OCI-LY7 (cell line): ENCODE measurements at regions not wholly inside any gene's neighbourhood (a gene's known extent, or its start where the extent isn't known, plus 50 kb on each side); places are given as distances from the start of the nearest gene placed in this dataset.

Source experiments
- BruUV-seq: library from RNA; stranded (reverse); fragments of 400-500 nt; replicated peaks from 2 replicates; lab custom pipeline; 2021; lab: Mats Ljungman, UMichigan
- CTCF ChIA-PET: fragments of 300-600 bp; sonication (Branson Sonifier 250); formaldehyde crosslinking; loops from one replicate; lab custom pipeline; 2022; ENCODE audit warnings: antibody characterized with exemption; ENCODE audit not compliant: unreplicated experiment; lab: Charles Lee
- POLR2A ChIA-PET: fragments of 300-600 bp; sonication (Branson Sonifier 250); formaldehyde crosslinking; loops from one replicate; lab custom pipeline; 2022; ENCODE audit warnings: antibody characterized with exemption; lab: Charles Lee
- DNase-seq: peaks from one replicate; pipeline ENCODE4 v3.0.0-alpha.2; 2015; ENCODE audit warnings: low spot score
- H2AFZ ChIP-seq: fragments of 200-600 bp; sonication (generic), shearing (Covaris generic); 2 replicates; pipeline ENCODE4 v1.6.1; 2014; ENCODE audit warnings: mild to moderate bottlenecking, antibody characterized with exemption, low read length, moderate library complexity
- H3K27ac ChIP-seq: fragments of 200-600 bp; sonication (generic); 2 replicates; pipeline ENCODE4 v1.5.1; 2014; ENCODE audit warnings: mixed run types, low read depth, mild to moderate bottlenecking, moderate library complexity, low read length, inconsistent platforms; ENCODE audit not compliant: poor library complexity, severe bottlenecking
- H3K36me3 ChIP-seq: fragments of 200-600 bp; sonication (generic); 2 replicates; pipeline ENCODE4 v1.6.1; 2014; ENCODE audit warnings: mild to moderate bottlenecking, antibody characterized with exemption, low read length, moderate library complexity, mixed read lengths; ENCODE audit not compliant: insufficient read depth
- H3K4me1 ChIP-seq: fragments of 200-600 bp; sonication (generic); 2 replicates; pipeline ENCODE4 v1.5.1; 2014; ENCODE audit warnings: mild to moderate bottlenecking, low read length; ENCODE audit not compliant: insufficient read depth, poor library complexity, severe bottlenecking
- H3K4me2 ChIP-seq: fragments of 200-600 bp; sonication (generic); 2 replicates; pipeline ENCODE4 v1.6.1; 2014; ENCODE audit warnings: mild to moderate bottlenecking, low read length
- H3K4me3 ChIP-seq: fragments of 200-600 bp; sonication (generic); 2 replicates; pipeline ENCODE4 v1.5.1; 2014; ENCODE audit warnings: mild to moderate bottlenecking, low read depth, low read length; ENCODE audit not compliant: poor library complexity, severe bottlenecking
- H3K79me2 ChIP-seq: fragments of 200-600 bp; sonication (generic); 2 replicates; pipeline ENCODE4 v1.6.1; 2016; ENCODE audit warnings: low read depth, mild to moderate bottlenecking, low read length, moderate library complexity, mixed read lengths; ENCODE audit not compliant: insufficient read depth
- H3K9me2 ChIP-seq: fragments of 200-600 bp; sonication (generic); 2 replicates; pipeline ENCODE4 v1.6.1; 2016; ENCODE audit warnings: mild to moderate bottlenecking, low read length, mixed read lengths; ENCODE audit not compliant: insufficient read depth
- H3K9me3 ChIP-seq: fragments of 200-600 bp; sonication (generic); 2 replicates; pipeline ENCODE4 v1.6.1; 2014; ENCODE audit warnings: mild to moderate bottlenecking, mixed run types, low read length, mixed read lengths
- H4K20me1 ChIP-seq: fragments of 200-600 bp; sonication (generic); 2 replicates; pipeline ENCODE4 v1.6.1; 2014; ENCODE audit warnings: mild to moderate bottlenecking, antibody characterized with exemption, low read length, moderate library complexity, mixed read lengths; ENCODE audit not compliant: insufficient read depth
- CTCF ChIP-seq: fragments of 200-600 bp; sonication (generic); conservative IDR thresholded peaks from 2 replicates; pipeline ENCODE4 v1.5.1; 2014; ENCODE audit warnings: mild to moderate bottlenecking, antibody characterized with exemption, low read length, moderate library complexity, mixed read lengths
- EZH2phosphoT487 ChIP-seq: fragments of 200-600 bp; sonication (generic); IDR thresholded peaks from 2 replicates; pipeline ENCODE4 v1.6.1; 2018; ENCODE audit warnings: low read depth, borderline replicate concordance, mild to moderate bottlenecking, mixed run types, antibody characterized with exemption, low read length, moderate library complexity, mixed read lengths
- intact Hi-C: fragments of 100-400 bp; cut with micrococcal nuclease; formaldehyde crosslinking; loops from one replicate; pipeline ENCODE4 v1.10.0; 2022; ENCODE audit not compliant: unreplicated experiment

DNA sequence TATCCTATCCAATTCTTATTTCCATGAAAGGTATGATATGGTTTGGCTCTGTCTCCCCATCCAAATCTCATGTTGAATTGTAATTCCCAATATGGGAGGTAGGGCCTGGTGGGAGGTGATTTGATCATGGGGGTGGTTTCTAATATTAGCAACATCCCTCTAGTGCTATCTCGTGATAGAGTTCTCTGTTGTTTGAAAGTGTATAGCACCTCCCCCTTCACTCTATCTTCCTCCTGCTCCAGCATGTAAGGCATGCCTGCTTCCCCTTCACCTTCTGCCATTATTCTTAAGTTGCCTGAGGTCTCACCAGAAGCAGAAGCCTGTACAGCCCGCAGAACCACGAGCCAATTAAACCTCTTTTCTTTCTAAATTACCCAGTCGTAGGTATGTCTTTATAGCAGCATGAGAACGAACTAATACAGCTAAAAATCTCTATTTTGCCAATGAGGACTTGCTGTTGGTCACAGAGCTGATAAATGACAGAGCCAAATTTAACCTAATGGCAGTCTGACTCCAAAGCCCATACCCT lies 247.2 kb downstream of the HNRNPD start:
- H4K20me1 ChIP-seq: no peaks in the 10 kb centered on the region
- H3K36me3 ChIP-seq: no peaks in the 10 kb centered on the region
- no peaks in the 10 kb centered on the region for H3K9me2 ChIP-seq
- H3K4me3 ChIP-seq: no peak overlapping the region
- H3K4me1 ChIP-seq: no peaks in the 10 kb centered on the region
- POLR2A ChIA-PET: no interaction called here
- no peak overlapping the region for H2AFZ ChIP-seq
- no peaks in the 10 kb centered on the region for H3K79me2 ChIP-seq
- H3K4me2 ChIP-seq: no peak overlapping the region
- intact Hi-C loops: no loop called here
- DNase-seq: no peak
- CTCF ChIA-PET: no interaction called here
- H3K9me3 ChIP-seq: no peaks in the 10 kb centered on the region
- no peak for TF ChIP-seq CTCF
- no peak for TF ChIP-seq EZH2phosphoT487
- H3K27ac ChIP-seq: no peak overlapping the region
- no TSS peak for BruUV-seq

DNA sequence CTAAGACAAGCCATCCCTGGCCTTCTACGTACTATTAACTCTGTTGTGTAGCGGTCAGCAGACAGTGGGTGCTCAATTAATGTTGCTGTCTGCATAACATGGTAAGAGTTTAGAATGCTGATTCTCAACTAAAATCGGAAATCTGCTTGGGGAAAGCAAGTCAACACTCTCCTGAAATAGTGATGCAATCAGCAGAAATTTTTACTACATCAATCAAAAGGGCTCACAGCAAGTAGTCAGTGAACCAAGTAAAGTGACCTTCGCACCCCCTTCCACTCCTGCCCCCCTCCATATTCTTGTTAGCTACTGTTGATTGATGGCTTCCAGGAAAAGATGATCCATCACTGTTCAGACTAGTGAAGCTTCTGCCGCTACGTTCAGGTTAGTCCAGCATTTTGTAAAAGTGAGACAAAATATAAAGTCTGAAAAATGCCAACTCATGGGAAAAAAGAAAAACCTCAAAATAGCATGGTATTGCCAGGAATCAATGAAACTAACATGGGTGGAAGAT lies 247.9 kb downstream of the HNRNPD start:
- intact Hi-C loops: no loop called here
- no peak for DNase-seq
- POLR2A ChIA-PET: no interaction called here
- BruUV-seq: no TSS peak
- no peak overlapping the region for H2AFZ ChIP-seq
- CTCF ChIA-PET: no interaction called here
- no peaks in the 10 kb centered on the region for H3K4me1 ChIP-seq
- H3K4me3 ChIP-seq: no peak overlapping the region
- no peaks in the 10 kb centered on the region for H3K9me3 ChIP-seq
- no peak overlapping the region for H3K27ac ChIP-seq
- no peaks in the 10 kb centered on the region for H3K36me3 ChIP-seq
- H3K4me2 ChIP-seq: no peak overlapping the region
- H3K9me2 ChIP-seq: no peaks in the 10 kb centered on the region
- no peaks in the 10 kb centered on the region for H4K20me1 ChIP-seq
- H3K79me2 ChIP-seq: no peaks in the 10 kb centered on the region
- TF ChIP-seq EZH2phosphoT487 (no peak), CTCF (no peak)

DNA sequence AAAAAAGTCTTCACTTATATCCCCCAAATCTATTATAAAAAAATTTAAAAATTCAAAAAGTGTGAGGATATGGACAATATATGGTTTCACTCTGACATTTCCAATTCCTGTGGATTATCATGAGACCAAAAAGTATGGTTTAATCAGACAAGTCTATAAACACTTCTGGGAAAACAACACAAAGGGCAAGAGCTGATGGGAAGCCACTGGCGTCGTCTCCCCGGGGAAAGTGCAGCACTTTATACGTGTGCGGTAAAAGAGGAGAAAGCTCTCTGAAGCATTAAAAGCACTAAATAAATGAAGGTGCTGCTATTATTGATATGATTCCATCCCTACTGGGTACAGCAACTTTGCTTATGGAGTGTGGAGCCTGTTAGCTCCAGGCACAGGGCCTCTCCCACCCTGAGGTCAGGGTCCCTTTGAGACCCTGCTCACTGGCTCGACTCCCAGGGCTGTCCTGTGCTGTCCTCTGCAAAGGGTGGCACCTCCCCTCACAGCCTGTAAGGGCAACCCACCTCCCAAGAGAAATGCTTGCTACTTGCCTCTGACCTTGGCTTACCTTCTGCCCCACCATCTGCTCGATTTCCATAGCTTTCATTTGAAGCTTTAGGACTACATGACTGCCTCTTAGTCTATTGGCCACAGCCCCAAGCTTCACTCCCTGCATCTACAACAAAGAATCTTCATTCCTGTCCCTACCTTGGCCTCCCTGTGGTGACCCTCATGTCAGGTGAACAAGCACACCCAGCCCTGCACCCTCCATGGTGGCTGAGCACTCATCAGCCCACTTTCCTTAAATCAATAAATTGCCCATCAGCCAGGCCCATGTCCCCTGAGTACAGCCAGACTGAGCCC lies 248.6 kb downstream of the HNRNPD start:
- H3K79me2 ChIP-seq: no peaks in the 10 kb centered on the region
- no peak overlapping the region for H2AFZ ChIP-seq
- no peak for TF ChIP-seq EZH2phosphoT487
- no peak for TF ChIP-seq CTCF
- POLR2A ChIA-PET: no interaction called here
- H3K27ac ChIP-seq: no peak overlapping the region
- no peak for DNase-seq
- H3K9me3 ChIP-seq: no peaks in the 10 kb centered on the region
- CTCF ChIA-PET: no interaction called here
- H3K4me2 ChIP-seq: no peak overlapping the region
- no peaks in the 10 kb centered on the region for H3K9me2 ChIP-seq
- intact Hi-C loops: no loop called here
- no peaks in the 10 kb centered on the region for H3K36me3 ChIP-seq
- no peaks in the 10 kb centered on the region for H3K4me1 ChIP-seq
- H4K20me1 ChIP-seq: no peaks in the 10 kb centered on the region
- no TSS peak for BruUV-seq
- no peak overlapping the region for H3K4me3 ChIP-seq
